ENCODE measurements at regions not wholly inside any gene's neighbourhood (a gene's known extent, or its start where the extent isn't known, plus 50 kb on each side); places are given as distances from the start of the nearest gene placed in this dataset.

DNA sequence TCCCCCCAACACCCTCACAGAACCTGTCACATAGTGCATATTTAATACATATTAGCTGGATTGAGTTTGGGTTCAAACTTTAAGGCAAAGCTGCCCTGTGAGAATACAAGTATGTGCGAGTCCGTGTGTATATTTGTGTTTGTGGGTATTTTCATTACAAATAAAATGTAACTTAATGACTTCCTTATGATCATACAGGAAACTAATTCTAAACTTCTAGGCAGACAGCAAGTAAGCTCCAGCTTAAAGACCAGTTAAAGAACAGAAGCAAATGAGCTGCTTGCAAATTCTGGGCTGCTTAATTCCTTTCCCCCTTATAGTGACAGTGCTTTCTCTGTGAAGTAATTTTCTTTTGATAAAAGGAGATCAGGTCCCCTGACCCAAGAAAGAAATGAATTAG is 437.6 kb downstream of the TTLL7 start (continued):
- TF ChIP-seq, protein P1, sequence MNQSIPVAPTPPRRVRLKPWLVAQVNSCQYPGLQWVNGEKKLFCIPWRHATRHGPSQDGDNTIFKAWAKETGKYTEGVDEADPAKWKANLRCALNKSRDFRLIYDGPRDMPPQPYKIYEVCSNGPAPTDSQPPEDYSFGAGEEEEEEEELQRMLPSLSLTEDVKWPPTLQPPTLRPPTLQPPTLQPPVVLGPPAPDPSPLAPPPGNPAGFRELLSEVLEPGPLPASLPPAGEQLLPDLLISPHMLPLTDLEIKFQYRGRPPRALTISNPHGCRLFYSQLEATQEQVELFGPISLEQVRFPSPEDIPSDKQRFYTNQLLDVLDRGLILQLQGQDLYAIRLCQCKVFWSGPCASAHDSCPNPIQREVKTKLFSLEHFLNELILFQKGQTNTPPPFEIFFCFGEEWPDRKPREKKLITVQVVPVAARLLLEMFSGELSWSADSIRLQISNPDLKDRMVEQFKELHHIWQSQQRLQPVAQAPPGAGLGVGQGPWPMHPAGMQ (IDR thresholded peaks at IDR 0.05; ENCODE audit: borderline replicate concordance) = no peak
- no peak for TF ChIP-seq RBBP5 (conservative IDR thresholded peaks at IDR 0.05)
- TF ChIP-seq LARP7 (IDR thresholded peaks at IDR 0.05) = no peak

GRCh38 chr1:83559129-83559840 is 439.6 kb downstream of the TTLL7 start:
- intact Hi-C loops (cut with micrococcal nuclease; ENCODE audit: unreplicated experiment) (no loop called here), in situ Hi-C loops (cut with MboI) (no loop called here)
- POLR2A ChIA-PET = no interaction called here
- Histone ChIP-seq H3K4me3 (no peak overlapping the region), H3K79me2 (ENCODE audit: control insufficient read depth, insufficient read depth, low read length) (no peaks in the 10 kb centered on the region), H2AFZ (ENCODE audit: control insufficient read depth, low read depth, low read length) (no peak overlapping the region), H3K4me2 (ENCODE audit: control insufficient read depth, insufficient read depth) (no peak overlapping the region), H3K4me1 (ENCODE audit: control insufficient read depth, insufficient read depth, low read length) (no peaks in the 10 kb centered on the region), H3K9me3 (replicated peaks; ENCODE audit: control insufficient read depth, insufficient read depth, low read length) (no peaks in the 10 kb centered on the region), H4K20me1 (ENCODE audit: control insufficient read depth, insufficient read depth) (no peaks in the 10 kb centered on the region), H3K27me3 (replicated peaks in 1 of 2; ENCODE audit: control insufficient read depth in 2 of 2, insufficient read depth in 2 of 2, low read length in 1 of 2) (no peaks in the 10 kb centered on the region), H3K9ac (ENCODE audit: control insufficient read depth, insufficient read depth, low read length) (no peak overlapping the region), H3K27ac (ENCODE audit: control insufficient read depth, insufficient read depth) (no peak overlapping the region), H3K36me3 (ENCODE audit: control insufficient read depth in 2 of 2, insufficient read depth in 2 of 2, low read length in 1 of 2) (no peaks in the 10 kb centered on the region)
- BruUV-seq (replicated peaks) = no TSS peak
- 34% methylated on average over 7 of the region's 7 CpGs for WGBS (ENCODE audit: insufficient coverage, insufficient replicate concordance, low lambda C conversion rate, missing lambda C conversion rate)
- CTCF ChIA-PET = interaction anchor here (0.5 to 1.0 kb wide), 2 partner anchors 58 to 874 kb away, joined by 3 read pairs; no protein-coding TSS in a partner anchor
- ATAC-seq = peak; percentile 46; the same call in 2 of the 3 replicates
- TF ChIP-seq CBX5 (IDR thresholded peaks at IDR 0.05; ENCODE audit: low read depth) = no peak
- TF ChIP-seq, protein P2, sequence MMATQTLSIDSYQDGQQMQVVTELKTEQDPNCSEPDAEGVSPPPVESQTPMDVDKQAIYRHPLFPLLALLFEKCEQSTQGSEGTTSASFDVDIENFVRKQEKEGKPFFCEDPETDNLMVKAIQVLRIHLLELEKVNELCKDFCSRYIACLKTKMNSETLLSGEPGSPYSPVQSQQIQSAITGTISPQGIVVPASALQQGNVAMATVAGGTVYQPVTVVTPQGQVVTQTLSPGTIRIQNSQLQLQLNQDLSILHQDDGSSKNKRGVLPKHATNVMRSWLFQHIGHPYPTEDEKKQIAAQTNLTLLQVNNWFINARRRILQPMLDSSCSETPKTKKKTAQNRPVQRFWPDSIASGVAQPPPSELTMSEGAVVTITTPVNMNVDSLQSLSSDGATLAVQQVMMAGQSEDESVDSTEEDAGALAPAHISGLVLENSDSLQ (IDR thresholded peaks at IDR 0.05) = peak; percentile 23; the same call in 1 of the 2 replicates
- TF ChIP-seq BCL3 (IDR thresholded peaks at IDR 0.05; ENCODE audit: borderline replicate concordance, insufficient read depth, low read depth, low read length, poor library complexity, severe bottlenecking) = no peak
- peak; percentile 54; the same call in 1 of the 2 replicates for TF ChIP-seq RUNX3 (IDR thresholded peaks at IDR 0.05; ENCODE audit: low read length)
- no peak for TF ChIP-seq NFXL1 (IDR thresholded peaks at IDR 0.05; ENCODE audit: borderline replicate concordance)
- no peak for TF ChIP-seq ASH2L (IDR thresholded peaks at IDR 0.05; ENCODE audit: borderline replicate concordance, low read depth)
- TF ChIP-seq DPF2 (IDR thresholded peaks at IDR 0.05) = 0 out of 2 replicates have a peak, but pooled peaks have one; percentile 32
- FAIRE-seq = no peak
- SMC1A ChIA-PET (ENCODE audit: uncharacterized antibody, unreplicated experiment) = interaction anchor here (1.4 to 1.6 kb wide), 3 partner anchors 9 to 15 kb away, joined by 3 to 7 read pairs (median 3); no protein-coding TSS in a partner anchor
- DNase-seq (ENCODE audit: low read depth, low spot score) = no peak
- RAD21 ChIA-PET (ENCODE audit: unreplicated experiment) = interaction anchor here (1.1 kb wide), 1 partner anchor 15 kb away, joined by 4 read pairs; no protein-coding TSS in a partner anchor
